GM19043 (cell line): ENCODE measurements at regions not wholly inside any gene's neighbourhood (a gene's known extent, or its start where the extent isn't known, plus 50 kb on each side); places are given as distances from the start of the nearest gene placed in this dataset.
"Not testable (repeated sequence)": the region's sequence is repeated elsewhere in the genome, so short reads cannot be mapped to it uniquely, and the experiment has no call there.

Experiments
- ATAC-seq: cut with Tn5 transposase; IDR thresholded peaks from one replicate; pipeline ENCODE4 v1.9.1; 2021; ENCODE audit warnings: low read depth; ENCODE audit not compliant: unreplicated experiment

- ATAC-seq = no peak
Observed at GRCh38 chr7:131819891-131820290, 263.5 kb upstream of the PODXL start.

DNA sequence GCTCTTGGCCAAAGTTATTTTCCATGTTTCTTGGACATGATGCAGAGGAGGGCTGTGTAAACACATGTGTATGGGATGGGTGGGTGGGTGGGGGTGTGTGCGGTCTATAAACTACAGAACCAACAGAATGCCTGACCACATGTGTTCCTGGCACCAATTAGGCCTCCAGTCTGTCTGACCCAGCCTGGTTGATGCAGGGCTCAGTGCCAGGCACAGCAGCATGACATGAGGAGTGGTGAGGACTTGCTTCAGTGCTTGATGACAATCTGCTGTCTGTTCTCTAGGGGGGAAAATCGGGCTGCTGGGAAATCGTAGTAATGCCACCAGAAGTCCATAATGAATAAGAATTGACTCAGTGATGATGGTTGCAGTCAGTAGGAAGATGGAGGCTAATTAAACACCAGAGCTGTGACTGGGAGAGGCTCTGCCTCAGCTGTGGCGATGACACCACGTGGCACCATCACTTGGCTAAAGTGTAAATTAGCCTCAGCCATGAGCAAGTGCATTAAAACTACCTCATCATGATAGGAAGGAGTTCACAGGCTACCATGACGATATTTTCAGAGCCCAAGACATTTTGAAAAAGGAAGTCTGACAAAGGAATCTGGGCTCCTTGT, 260.1 kb upstream of the PODXL start:
- no peak for ATAC-seq

GRCh38 chr7:131808736-131809135, 252.3 kb upstream of the PODXL start:
- no peak for ATAC-seq

DNA sequence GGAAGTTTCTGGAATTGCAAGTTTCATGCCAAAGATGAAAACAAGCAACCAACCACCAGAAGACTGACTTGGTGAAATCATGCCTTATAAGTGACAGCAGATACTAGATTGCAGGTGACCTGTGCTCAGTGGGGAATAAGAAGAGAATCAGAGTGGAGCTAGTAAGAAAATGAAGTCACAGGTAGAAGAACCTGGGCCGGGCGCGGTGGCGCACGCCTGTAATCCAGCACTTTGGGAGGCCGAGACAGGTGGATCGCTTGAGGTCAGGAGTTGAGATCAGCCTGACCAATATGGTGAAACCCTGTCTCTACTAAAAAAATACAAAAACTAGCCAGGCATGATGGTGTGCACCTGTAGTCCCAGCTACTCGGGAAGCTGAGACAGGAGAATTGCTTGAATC, 251.7 kb upstream of the PODXL start:
- ATAC-seq = not testable (repeated sequence)

- no peak for ATAC-seq
Observed at GRCh38 chr7:131803816-131804215, 247.4 kb upstream of the PODXL start.

GRCh38 chr7:131802195-131802864, 245.9 kb upstream of the PODXL start:
- ATAC-seq = no peak

GRCh38 chr7:131800531-131800930, 244.1 kb upstream of the PODXL start:
- ATAC-seq = no peak

GRCh38 chr7:131800008-131800407, 243.6 kb upstream of the PODXL start:
- ATAC-seq = no peak

DNA sequence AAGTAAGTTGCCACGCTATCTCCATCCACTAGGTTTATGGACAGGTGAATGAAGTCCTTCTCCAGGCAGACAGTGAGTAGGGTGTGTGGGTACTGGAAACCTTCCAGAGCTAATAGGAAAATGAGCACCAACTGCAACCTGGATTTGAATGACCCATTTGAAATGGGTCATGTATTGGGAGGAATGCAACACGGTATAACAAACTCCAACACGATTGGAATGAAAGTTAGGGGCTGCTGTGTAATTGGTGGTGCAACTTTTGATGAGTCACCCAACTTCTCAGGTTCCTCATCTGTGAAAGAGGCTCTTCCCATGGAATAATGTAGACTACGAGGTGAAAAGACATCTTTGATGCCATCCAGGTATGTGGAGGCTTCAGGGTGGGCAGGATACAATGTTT, 241.4 kb upstream of the PODXL start:
- no peak for ATAC-seq

- ATAC-seq = no peak
Observed at GRCh38 chr7:131795400-131795799, 239.0 kb upstream of the PODXL start.

DNA sequence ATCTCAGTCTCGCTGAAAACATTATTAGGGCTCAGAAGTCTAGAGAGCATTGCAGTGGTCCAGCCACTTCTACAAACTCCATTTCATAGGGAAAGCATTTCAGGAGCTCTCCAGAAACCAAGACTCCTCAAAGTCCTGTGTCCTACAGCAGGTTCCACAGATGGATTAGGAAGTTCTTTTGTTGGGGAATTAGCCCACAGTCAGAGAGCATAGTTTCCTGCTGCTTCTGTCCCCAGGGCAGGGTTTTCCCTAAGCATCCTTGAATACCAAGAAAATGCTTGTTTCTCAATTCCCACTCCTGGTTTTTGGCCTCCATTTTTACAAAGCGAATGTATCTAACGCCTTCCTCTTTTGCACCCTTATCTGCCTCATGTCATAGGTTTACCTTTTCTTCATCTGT, 235.9 kb upstream of the PODXL start:
- no peak for ATAC-seq

- ATAC-seq = no peak
Observed at GRCh38 chr7:131787101-131787500, 230.7 kb upstream of the PODXL start.

DNA sequence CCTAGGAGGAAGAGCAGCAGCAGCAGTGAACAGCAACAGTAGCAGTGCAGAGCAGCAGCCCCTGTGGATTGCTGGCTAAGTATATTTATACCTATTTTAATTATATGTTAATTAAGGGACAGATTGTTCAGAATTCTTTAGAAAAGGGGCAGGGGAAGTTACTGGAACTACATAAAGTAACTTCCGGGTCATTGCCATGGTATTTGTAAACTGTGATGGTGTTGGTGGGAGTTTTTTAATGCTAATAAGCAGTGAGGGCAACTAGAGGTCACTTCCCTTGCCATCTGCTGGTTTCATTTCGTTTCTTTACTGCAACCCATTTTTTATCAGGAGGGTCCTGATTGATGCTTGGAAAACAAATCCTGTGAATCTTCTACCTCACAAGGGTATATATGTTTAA, 229.8 kb upstream of the PODXL start:
- no peak for ATAC-seq

GRCh38 chr7:131778601-131779000, 222.2 kb upstream of the PODXL start:
- ATAC-seq = no peak

DNA sequence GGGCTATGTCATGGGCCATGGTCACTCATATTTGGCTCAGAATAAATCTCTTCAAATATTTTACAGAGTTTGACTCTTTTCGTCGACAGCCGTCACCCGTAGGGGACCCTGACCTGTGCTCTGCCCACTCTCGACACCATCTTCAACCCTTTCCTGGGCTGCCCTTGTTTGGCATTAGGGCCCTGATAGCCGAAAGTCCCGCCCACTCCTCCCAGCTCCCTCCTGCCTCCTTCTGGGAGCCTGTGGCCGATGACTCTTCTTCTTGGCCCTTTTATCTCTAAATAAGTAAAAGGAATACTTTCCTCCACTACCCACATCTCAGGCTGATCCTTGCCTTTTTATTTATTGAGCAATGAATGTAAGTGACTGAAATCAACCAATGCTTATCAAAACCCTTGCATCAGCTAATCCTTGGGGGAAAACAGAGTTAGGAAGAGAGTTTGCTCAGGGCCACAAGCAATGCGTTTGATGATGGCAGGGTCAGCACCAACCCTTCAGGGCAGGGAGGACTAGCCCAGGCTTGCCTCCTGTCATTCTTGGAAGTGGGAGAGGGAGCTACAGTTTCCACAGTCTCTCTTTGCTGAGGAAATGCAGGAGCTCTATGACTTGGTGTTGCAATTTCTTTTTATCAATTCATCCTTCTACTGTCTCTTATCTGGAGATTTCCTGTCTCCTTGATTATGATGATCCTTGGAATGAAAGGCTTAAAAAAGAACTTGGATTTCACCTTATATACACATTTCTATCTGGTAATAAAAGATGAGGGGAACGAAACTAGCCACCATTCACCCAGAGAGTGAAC, 218.2 kb upstream of the PODXL start:
- no peak for ATAC-seq

GRCh38 chr7:131773413-131773812, 217.0 kb upstream of the PODXL start:
- no peak for ATAC-seq

GRCh38 chr7:131769241-131769640, 212.8 kb upstream of the PODXL start:
- ATAC-seq = no peak

DNA sequence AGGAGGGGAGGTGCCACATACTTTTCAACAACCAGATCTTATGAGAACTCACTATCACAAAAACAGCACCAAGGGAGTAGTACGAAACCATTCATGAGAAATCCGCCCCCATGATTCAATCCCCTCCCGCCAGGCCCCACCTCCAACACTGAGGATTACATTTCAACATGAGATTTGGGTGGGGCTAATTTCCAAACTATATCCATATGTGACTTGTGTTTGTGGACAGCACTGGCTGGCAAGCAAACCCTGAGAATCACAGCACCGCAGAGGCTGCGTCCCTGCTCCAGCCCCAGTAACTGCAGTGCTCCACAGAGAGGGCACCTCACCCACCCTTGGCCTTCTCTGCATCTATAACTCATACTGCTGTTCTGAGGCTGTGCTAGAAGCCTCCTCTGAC, 211.2 kb upstream of the PODXL start:
- no peak for ATAC-seq

DNA sequence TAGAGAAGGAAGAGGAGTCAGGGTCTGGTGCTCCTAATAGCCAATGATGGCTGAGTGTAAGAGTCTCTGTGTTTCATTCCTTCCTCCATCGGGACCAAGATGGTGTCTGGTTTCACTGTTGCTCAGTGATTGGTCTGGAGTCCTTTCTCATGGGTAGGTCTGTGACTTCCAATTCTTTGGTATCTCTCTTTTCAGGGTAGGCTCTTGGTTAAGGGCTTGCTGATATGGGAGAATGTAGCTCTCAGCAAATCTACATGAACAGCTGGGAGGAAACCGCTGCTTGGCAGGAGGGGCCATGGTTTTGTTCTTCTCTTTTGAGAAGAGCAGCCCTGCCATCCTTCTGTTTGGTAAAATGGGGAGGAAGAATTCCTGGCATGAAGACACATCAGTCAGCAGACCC, 209.1 kb upstream of the PODXL start:
- ATAC-seq = no peak

GRCh38 chr7:131764143-131764775, 207.8 kb upstream of the PODXL start:
- no peak for ATAC-seq

DNA sequence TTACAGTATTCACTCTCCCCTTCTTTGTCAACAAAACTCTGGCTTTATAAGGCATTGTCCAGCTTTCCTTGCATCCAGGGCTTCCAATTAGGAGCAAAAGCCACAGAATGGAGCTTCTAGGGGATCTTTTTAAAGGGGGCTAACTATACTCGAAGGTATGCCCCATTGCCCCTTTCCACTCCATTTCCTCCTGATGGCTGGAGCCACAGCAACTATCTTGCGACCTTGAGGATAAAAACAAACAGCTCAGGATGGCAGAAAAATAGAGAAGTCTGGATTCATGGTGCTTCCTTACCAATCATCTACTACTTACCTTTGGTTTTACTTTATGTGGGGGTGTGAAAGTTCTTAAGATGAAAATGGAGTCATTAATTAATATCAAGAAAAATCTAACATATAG, 206.3 kb upstream of the PODXL start:
- ATAC-seq = no peak
